ENCODE measurements at regions not wholly inside any gene's neighbourhood (a gene's known extent, or its start where the extent isn't known, plus 50 kb on each side); places are given as distances from the start of the nearest gene placed in this dataset.
A peak's percentile ranks its signal among the peaks of the same experiment; 100 is the strongest.

DNA sequence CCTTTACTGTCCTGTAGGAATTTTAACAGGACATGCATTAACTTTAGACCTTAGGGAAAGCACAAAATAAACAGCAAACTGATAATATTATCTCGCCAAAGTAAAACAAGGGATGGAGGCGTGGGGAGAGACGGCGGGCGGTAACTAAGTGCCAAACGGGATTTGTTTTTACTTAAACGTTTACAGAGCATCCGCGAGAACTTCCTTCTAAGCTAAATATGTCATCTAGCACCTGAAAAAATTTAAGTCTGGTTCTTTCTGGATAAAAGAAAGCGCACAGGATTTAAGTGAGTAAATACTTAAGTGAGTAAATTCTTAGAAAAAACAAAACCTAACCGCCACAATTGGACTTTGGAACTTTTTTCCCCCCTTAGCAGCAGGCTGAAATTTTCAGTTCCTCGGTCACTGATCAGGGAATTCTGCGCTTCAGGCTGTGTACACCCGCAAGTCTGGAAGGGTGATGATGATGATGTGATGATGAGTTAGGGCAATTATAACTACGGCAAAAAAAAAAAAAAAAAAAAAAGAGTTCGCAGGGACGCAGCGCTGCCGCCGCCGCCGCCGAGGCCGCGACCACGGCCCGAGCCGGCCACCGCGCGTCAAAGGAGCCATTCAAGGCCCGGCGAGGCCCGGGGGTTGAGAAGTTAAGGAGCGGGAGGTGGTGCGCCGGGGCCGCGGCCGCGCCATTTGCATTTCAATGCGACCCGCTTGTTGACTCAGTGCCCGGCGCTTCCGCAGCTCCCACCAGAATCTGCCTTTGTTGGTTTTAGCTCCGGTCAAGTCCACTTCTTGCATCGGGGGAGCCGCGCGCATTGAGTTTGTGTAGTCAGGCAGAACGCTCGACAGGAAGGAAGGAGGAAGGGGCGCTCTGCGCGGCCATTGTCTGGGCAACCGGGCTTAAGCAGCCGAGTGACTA, 108.8 kb downstream of the SPRY1 start:
- Mint-ChIP-seq H3K27me3 (no peaks in the 10 kb centered on the region), H3K4me1 (ENCODE audit: unreplicated experiment) (peaks cover 37% of the 10 kb centered on the region), H3K36me3 (no peaks in the 10 kb centered on the region), H3K27ac (peak overlapping the region; percentile 94), H3K4me3 (peak overlapping the region; percentile 94), H3K9me3 (no peaks in the 10 kb centered on the region)
- TF ChIP-seq, protein P1, sequence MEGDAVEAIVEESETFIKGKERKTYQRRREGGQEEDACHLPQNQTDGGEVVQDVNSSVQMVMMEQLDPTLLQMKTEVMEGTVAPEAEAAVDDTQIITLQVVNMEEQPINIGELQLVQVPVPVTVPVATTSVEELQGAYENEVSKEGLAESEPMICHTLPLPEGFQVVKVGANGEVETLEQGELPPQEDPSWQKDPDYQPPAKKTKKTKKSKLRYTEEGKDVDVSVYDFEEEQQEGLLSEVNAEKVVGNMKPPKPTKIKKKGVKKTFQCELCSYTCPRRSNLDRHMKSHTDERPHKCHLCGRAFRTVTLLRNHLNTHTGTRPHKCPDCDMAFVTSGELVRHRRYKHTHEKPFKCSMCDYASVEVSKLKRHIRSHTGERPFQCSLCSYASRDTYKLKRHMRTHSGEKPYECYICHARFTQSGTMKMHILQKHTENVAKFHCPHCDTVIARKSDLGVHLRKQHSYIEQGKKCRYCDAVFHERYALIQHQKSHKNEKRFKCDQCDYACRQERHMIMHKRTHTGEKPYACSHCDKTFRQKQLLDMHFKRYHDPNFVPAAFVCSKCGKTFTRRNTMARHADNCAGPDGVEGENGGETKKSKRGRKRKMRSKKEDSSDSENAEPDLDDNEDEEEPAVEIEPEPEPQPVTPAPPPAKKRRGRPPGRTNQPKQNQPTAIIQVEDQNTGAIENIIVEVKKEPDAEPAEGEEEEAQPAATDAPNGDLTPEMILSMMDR (conservative IDR thresholded peaks at IDR 0.05), result no peak
- DNase-seq (ENCODE audit: extremely low spot score, unreplicated experiment), result peak; percentile 83

DNA sequence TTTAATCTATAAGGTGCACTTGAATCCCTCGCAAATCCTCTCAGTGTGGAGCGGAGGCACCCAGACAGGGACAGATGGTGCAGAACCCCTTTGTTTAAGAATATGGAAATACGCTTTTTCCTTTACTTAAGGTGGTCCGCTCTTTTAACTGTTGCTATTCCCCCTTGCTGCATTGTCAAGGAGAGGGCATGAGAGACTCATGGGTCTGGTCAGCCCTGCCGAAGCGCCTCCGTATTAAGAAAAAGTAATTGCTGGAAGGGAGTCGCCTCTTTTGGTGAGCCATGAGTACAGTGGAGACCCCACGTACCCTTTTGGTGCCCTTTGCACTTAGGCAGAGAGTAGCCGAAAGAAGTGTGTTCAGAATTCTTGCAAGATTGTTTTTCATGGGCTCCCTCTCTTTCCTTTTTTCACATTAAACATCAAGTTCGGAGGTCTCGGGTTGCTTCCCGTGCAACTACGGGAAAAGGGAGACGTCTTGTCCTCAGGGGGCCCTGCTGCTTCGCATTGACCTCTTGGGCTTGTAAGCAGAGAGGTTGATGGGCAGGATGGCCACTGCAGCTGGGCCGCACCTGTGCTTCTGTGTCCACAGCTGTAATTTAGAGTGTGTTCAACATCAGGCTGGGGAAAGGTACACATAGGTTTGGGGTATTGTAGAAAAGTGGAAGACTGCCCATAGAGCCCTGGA, 109.6 kb downstream of the SPRY1 start:
- DNase-seq (ENCODE audit: extremely low spot score, unreplicated experiment), result no peak
- Mint-ChIP-seq H3K27me3 (no peaks in the 10 kb centered on the region), H3K36me3 (no peaks in the 10 kb centered on the region), H3K9me3 (no peaks in the 10 kb centered on the region), H3K4me1 (ENCODE audit: unreplicated experiment) (peaks cover 40% of the 10 kb centered on the region), H3K4me3 (peak overlapping the region; percentile 94), H3K27ac (peak overlapping the region; percentile 94)
- TF ChIP-seq, protein P1 (conservative IDR thresholded peaks at IDR 0.05), result no peak

DNA sequence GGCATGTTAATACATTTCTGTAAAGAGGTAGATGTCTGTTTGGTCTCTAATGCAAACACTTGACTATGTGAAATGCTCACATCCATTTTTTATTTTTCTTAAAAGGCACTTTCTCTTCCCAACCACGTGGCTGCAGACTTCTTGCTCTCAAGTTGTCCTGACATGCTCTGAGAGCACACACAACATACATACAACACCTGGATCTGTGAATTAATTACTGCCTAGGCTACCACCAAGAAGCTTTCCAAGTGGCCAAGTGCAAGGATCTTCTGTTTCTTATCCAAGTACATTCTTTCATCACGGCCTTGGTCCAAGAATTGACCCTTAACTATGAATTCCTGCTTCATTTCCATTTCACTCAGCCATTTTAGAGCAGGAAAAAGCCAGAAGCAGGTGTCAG, 110.8 kb downstream of the SPRY1 start:
- peak overlapping the region; percentile 50 for H3K27ac Mint-ChIP-seq
- H3K36me3 Mint-ChIP-seq, result no peaks in the 10 kb centered on the region
- TF ChIP-seq, protein P1 (conservative IDR thresholded peaks at IDR 0.05), result no peak
- peaks cover 34% of the 10 kb centered on the region for H3K4me1 Mint-ChIP-seq (ENCODE audit: unreplicated experiment)
- H3K27me3 Mint-ChIP-seq, result no peaks in the 10 kb centered on the region
- H3K9me3 Mint-ChIP-seq, result no peaks in the 10 kb centered on the region
- no peak for DNase-seq (ENCODE audit: extremely low spot score, unreplicated experiment)
- H3K4me3 Mint-ChIP-seq, result peak overlapping the region; percentile 54

DNA sequence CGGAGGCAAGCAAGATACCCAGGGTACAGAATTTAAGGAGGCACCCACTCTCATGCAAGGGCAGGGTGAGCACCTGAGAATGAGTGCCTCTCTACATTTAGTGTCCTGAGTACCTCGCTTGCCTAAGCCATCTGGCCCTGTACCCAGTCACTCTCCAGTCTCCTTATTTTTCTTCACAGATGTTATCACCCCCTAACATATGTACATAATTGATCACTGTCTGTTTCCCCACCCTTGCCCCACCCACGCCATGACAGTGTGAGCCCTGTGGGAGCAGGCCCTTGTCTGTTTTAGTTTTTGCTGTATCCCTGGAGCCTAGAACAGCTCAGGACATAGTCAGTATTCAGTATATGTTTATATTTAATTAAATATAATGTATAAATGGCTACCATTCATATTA, 113.6 kb downstream of the SPRY1 start:
- no peaks in the 10 kb centered on the region for H3K36me3 Mint-ChIP-seq
- H3K4me3 Mint-ChIP-seq, result no peak overlapping the region
- peaks cover 30% of the 10 kb centered on the region for H3K4me1 Mint-ChIP-seq (ENCODE audit: unreplicated experiment)
- DNase-seq (ENCODE audit: extremely low spot score, unreplicated experiment), result no peak
- peaks cover 3% of the 10 kb centered on the region for H3K9me3 Mint-ChIP-seq
- TF ChIP-seq, protein P1 (conservative IDR thresholded peaks at IDR 0.05), result no peak
- H3K27me3 Mint-ChIP-seq, result no peaks in the 10 kb centered on the region
- H3K27ac Mint-ChIP-seq, result no peak overlapping the region

DNA sequence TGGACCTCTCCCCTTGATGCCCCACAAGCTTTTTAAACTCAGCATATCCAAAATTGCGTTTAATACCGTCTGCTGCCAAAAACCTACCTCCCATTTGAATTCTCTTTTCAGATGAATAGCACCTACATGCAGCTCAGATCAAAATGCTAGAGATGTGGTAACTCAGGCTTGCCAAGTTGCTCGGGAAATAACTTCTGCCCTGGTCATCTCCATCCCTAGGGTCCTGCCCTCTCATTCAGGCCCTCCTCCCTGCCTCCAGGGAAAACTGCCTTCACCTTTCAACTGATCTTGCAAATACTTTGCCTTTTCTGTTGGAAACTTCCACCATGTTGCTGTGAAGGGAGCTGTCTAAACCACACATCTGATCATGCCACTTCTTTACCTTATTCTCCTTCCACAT, 114.1 kb downstream of the SPRY1 start:
- no peak overlapping the region for H3K27ac Mint-ChIP-seq
- no peak overlapping the region for H3K4me3 Mint-ChIP-seq
- no peaks in the 10 kb centered on the region for H3K27me3 Mint-ChIP-seq
- no peaks in the 10 kb centered on the region for H3K36me3 Mint-ChIP-seq
- H3K4me1 Mint-ChIP-seq (ENCODE audit: unreplicated experiment), result peaks cover 27% of the 10 kb centered on the region
- peaks cover 4% of the 10 kb centered on the region for H3K9me3 Mint-ChIP-seq
- DNase-seq (ENCODE audit: extremely low spot score, unreplicated experiment), result no peak
- TF ChIP-seq, protein P1 (conservative IDR thresholded peaks at IDR 0.05), result no peak
